ENCODE measurements at regions not wholly inside any gene's neighbourhood (a gene's known extent, or its start where the extent isn't known, plus 50 kb on each side); places are given as distances from the start of the nearest gene placed in this dataset.

DNA sequence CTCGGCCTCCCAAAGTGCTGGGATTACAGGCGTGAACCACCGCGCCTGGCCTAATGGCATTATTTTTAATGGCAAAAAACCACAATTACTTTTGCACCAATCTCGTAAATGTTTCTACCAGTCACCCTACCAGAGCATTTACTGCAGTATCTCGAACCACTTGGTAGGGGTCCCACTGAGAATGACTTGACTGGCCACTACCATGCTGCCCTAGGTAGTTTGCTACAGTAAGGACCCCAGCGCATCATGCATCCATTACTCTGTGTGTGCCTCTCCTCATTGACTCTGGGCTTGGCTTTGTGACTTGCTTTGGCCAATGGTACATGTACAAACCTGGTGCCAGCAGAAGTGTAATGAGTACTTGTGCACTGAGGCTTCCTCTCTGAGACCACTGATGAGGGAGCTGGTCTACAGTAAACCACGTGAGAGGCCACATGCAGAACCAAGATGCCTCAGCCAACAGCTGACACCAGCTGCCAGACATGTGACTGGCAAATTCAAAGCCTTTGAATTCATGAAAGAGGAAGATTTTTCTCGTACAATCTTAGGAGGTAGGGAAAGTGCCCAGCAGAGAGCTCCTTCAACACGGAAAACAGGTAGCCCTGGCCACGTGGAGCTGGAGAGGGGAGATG lies 421.7 kb upstream of the C16orf82 start:
- Histone ChIP-seq H3K36me3 (no peaks in the 10 kb centered on the region), H3K27ac (no peak overlapping the region), H3K9me3 (no peaks in the 10 kb centered on the region), H3K27me3 (no peaks in the 10 kb centered on the region), H3K4me3 (no peak overlapping the region), H3K4me1 (no peaks in the 10 kb centered on the region)
- TF ChIP-seq POLR2AphosphoS5 (IDR thresholded peaks at IDR 0.05) = no peak
- no peak for TF ChIP-seq CTCF (IDR thresholded peaks at IDR 0.05)
- TF ChIP-seq POLR2A (IDR thresholded peaks at IDR 0.05) = no peak
- no peak for TF ChIP-seq EP300 (IDR thresholded peaks at IDR 0.05)
- intact Hi-C loops (cut with DNase I) = no loop called here
- DNase-seq = no peak
- 72 to 79% methylated on average over 11 of the region's 11 CpGs for WGBS, 2 donors

DNA sequence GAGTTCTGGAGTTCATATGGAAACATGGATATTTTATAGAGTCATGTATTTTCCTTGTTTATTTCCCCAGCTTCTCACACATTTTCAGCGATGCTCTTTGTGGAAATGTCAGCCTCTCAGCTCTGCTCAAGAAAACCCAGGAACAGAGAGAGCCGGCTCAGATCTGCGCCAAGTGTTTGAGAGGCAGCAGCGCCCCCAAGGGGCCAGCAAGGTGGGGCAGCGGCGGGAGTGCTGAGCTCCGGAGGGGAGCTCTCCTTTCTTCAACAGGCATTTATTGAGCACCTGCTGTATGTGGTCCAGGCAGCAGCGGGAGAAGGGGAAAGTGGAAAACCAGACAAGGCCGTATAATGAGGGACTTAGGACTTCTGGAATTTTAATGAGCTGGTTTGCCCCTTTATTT lies 421.1 kb upstream of the C16orf82 start:
- WGBS, 2 donors = 14 to 16% methylated on average over 9 of the region's 9 CpGs
- intact Hi-C loops (cut with DNase I) = no loop called here
- Histone ChIP-seq H3K4me1 (no peaks in the 10 kb centered on the region), H3K4me3 (no peak overlapping the region), H3K27ac (no peak overlapping the region), H3K36me3 (no peaks in the 10 kb centered on the region), H3K27me3 (no peaks in the 10 kb centered on the region), H3K9me3 (no peaks in the 10 kb centered on the region)
- TF ChIP-seq POLR2A (IDR thresholded peaks at IDR 0.05) (no peak), CTCF (IDR thresholded peaks at IDR 0.05) (no peak), EP300 (IDR thresholded peaks at IDR 0.05) (no peak), POLR2AphosphoS5 (IDR thresholded peaks at IDR 0.05) (no peak)
- DNase-seq = no peak

DNA sequence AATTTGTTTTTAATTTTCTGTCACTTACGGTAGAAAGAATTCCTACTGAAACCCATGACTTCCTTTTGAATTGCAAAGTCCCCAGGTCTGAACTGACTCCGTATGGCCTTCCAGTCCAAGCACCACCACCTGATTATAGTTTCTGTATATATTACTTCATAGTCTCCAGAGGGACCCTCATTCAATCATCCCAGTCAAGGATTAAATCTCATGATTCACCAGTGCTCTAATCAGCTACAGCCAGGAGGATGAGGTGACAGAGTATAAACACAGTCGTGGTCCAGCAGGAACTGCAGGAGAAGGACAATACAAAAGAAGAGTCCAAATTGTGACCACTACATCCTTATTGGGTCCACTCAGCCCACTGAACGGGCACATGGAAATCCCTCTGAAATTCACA lies 418.9 kb upstream of the C16orf82 start:
- Histone ChIP-seq H3K4me1 (no peaks in the 10 kb centered on the region), H3K4me3 (no peak overlapping the region), H3K27ac (no peak overlapping the region), H3K36me3 (no peaks in the 10 kb centered on the region), H3K9me3 (no peaks in the 10 kb centered on the region), H3K27me3 (no peaks in the 10 kb centered on the region)
- WGBS, 2 donors = 75 to 81% methylated on average over 4 of the region's 4 CpGs
- intact Hi-C loops (cut with DNase I) = no loop called here
- TF ChIP-seq POLR2A (IDR thresholded peaks at IDR 0.05) = no peak
- no peak for DNase-seq

DNA sequence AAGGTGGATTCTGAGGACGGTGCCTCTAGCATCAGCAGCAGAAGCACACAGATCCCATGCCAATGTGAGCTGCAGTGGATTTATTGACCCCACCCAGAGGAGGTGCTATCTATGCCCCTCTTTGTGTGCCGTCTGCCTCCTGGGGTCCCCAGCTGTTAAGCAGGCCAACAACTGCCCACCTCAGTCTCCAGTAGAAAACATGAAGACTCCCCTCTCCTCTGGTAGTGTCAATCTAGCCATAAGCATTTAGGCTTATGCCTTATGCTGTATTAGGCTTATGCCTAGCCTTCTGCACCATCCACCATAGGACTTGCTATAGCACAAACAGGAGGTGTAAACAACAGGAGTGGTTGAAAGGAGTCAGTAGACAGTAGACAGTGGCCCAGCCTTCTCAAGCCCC lies 417.9 kb upstream of the C16orf82 start:
- no peak for TF ChIP-seq CTCF (IDR thresholded peaks at IDR 0.05)

DNA sequence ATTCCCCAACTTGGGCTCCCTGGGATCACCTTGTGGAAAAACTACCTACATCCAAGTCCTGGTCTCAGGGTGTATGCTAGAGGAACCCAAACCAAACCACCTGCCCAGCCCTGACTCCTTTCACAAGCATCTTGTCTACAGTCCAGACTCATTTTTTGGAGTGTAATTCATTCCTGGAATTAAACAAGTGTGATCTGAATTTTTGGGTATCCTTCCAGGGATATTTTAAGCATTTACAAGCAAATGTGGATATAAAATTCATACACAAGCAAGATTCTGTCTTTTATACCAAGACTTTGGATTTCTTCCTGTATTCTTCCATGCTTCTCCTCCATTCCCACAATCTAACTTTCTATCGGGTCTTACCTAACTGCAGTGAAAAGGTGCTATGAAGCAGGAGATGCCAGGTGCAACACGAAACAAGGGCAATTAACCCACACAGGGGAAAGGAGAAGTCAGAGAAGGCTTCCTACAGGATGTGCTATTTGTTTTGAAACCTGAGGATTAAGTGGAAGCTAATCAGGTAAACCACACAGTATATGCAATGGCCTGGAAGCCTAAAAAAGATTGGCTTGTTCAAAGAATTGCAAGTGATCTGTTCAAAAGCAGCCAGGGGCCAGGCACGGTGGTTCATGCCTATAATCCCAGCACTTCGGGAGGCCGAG lies 417.2 kb upstream of the C16orf82 start:
- DNase-seq = no peak
- no peaks in the 10 kb centered on the region for H3K36me3 ChIP-seq
- no peak overlapping the region for H3K27ac ChIP-seq
- H3K9me3 ChIP-seq = no peaks in the 10 kb centered on the region
- H3K27me3 ChIP-seq = no peaks in the 10 kb centered on the region
- H3K4me3 ChIP-seq = no peak overlapping the region
- TF ChIP-seq CTCF (IDR thresholded peaks at IDR 0.05) = no peak
- WGBS, 2 donors = 71 to 81% methylated on average over 5 of the region's 5 CpGs
- H3K4me1 ChIP-seq = no peaks in the 10 kb centered on the region
- intact Hi-C loops (cut with DNase I) = no loop called here

More for the DNA sequence above, 417.9 kb upstream of the C16orf82 start:
- Histone ChIP-seq H3K36me3 (no peaks in the 10 kb centered on the region), H3K4me3 (no peak overlapping the region), H3K27ac (no peak overlapping the region), H3K9me3 (no peaks in the 10 kb centered on the region), H3K27me3 (no peaks in the 10 kb centered on the region), H3K4me1 (no peaks in the 10 kb centered on the region)
- intact Hi-C loops (cut with DNase I) = no loop called here
- no peak for DNase-seq
- WGBS, 2 donors = 66 to 69% methylated on average over 2 of the region's 2 CpGs
